ENCODE measurements at regions not wholly inside any gene's neighbourhood (a gene's known extent, or its start where the extent isn't known, plus 50 kb on each side); places are given as distances from the start of the nearest gene placed in this dataset.
"Not testable (repeated sequence)": the region's sequence is repeated elsewhere in the genome, so short reads cannot be mapped to it uniquely, and the experiment has no call there.

DNA sequence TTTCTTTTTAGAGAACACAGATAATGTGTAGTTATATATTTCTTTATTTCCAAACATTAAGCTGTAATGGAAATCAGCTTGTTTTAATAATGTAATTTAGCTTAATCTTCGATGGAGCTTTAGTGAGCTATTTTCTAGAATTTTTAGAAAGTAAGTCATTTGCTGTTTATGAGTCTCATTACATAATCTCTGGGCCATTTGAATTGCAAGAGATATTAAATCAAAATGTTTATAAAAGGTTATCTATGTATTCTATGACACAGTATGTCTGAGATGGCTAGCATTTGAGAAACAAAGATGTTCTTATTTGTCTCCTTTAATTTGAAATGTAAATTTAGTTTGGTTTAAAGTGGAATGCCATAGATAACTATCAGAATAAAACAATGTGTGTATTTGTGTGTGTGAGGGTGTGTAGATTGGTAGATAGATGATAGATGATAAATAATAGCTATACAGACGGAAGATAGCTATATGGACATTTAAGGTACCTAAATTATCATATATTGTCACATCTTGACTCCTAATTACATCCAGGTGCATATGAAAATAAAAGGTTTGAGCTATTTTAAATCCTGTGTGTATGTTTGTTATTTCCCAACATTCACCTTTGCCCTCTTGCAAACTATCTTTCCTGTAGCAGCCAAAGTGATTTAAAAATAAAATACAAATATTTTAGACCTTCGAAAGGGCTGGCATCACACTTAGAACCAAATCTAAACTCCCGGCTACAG lies 478.0 kb upstream of the KLF6 start:
- no peak for DNase-seq (ENCODE audit: low spot score)

DNA sequence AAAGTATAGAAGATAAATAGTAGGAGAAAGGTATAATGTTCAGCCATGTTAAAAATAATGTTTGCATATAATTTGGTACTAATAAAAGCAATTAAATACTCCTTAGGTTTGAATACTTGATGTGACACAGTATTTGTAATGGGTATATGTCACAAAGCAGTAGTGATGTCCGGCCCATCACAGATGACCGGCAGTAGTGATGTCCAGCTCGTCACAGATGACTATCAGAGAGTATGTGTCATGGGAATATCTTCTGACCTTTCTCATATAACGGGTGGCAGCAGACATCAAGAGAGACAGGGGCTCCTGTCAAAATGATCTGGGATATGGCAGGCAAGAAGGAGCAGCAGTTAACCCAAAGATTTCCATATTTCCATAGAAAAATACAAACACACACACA lies 477.4 kb upstream of the KLF6 start:
- peak; percentile 34 for DNase-seq (ENCODE audit: low spot score)

DNA sequence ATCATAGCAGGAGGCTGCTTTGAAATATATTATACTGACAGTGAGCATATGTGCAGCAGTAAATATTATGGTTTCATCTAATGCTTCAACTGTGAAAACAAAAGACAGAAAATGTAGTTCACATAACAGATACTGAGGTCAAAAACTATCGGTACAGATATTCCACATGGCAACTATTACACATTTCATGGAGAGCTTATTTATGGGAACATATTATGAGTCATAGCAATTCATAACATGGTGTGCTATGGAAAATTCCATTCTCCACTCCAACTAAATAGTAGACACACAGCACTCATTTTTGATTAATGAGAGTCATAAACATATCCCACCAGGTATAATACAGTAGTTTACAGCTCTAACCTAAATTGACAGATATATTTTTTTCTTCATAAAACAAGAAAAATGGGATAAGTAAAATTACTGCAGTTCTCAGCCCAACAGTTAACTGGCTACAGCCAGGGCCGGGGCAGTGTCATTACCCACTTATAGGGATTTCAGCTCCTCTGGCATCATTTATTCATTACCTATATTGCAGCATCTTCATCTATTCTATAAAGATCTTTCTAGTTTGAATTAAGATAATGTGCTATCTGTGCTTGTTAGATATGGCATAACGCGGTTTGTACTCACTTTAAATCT lies 475.6 kb upstream of the KLF6 start:
- DNase-seq (ENCODE audit: low spot score), result peak; percentile 35

GRCh38 chr10:4257939-4258465 lies 473.0 kb upstream of the KLF6 start:
- no peak for DNase-seq (ENCODE audit: low spot score)

DNA sequence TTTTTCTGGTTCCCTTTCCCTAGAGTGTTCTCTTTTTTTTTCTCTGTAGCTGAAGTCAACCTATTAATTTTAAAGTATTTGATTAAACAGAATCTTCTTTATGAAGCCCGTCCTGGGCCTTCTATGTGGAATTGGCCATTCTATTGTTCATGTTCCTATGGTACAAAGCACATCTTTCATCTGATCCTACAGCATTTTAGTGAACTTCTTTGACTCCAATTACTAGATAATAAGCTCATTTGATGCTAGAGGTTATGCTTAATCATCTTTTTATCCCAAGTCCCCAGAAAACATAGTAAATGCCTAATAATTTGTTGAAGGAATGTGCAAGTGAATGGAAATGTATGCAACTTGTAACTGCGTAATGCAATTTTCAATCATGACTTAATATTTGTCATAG lies 472.0 kb upstream of the KLF6 start:
- DNase-seq (ENCODE audit: low spot score), result no peak

- no peak for DNase-seq (ENCODE audit: low spot score)
These were observed 470.7 kb upstream of the KLF6 start for GRCh38 chr10:4255751-4256150.

GRCh38 chr10:4254101-4254994 lies 469.3 kb upstream of the KLF6 start:
- DNase-seq (ENCODE audit: low spot score), result no peak

DNA sequence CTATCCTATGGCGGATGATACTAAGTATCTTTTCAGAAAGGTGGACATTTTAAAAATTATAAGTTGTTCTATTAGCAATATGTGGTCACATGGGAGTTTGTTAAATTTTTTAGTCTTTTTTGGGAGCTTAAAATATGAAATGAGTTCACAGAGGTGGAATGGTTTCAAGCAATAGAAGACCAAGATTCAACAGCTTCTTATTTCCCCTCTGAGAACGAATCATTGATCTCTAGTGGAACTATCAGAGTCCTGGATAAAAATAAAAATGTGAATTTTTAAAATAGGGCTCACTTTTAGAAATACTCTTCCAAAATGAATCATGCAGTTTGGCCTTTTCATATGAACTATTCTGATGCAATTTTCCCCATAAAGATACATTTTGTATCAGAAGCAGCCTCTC lies 467.7 kb upstream of the KLF6 start:
- no peak for DNase-seq (ENCODE audit: low spot score)

DNA sequence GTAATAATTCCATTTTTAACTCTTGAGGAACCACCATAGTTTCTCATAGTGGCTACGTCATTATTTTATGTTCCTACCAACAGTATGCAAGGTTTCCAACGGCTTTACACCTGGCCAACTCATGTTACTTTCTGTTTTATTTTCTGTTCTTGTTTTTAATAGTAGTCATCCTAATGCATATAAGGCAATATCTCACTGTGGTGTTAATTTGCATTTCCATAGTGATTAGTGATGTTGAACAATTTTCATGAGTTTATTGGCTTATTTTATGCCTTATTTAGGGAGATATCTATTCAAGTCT lies 465.5 kb upstream of the KLF6 start:
- no peak for DNase-seq (ENCODE audit: low spot score)

- no peak for DNase-seq (ENCODE audit: low spot score)
These were observed 465.0 kb upstream of the KLF6 start for GRCh38 chr10:4249841-4250586.

- no peak for DNase-seq (ENCODE audit: low spot score)
These were observed 462.4 kb upstream of the KLF6 start for GRCh38 chr10:4247379-4247778.

DNA sequence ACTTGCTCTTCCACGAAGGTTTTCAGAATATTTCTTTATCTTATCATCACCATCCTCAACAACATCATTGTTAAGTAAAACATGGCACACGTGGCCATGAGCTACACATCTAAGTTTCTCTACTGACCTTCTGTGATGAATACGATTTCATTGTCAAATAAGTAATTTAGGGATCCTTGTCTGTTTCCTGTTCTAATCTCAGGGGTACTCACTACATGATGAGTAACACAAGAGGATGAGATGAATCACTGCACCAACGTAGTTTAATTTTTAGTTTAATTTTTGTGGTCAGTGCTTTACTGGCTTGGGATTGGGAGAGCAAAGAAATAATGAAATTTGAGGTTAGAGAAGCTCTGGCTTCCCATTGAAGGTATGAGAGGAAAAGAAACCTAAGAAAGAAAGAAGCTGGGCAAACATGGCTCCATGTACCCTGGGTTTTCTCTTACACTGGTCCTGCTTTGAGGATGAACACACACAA lies 461.9 kb upstream of the KLF6 start:
- peak; percentile 74 for DNase-seq (ENCODE audit: low spot score)

DNA sequence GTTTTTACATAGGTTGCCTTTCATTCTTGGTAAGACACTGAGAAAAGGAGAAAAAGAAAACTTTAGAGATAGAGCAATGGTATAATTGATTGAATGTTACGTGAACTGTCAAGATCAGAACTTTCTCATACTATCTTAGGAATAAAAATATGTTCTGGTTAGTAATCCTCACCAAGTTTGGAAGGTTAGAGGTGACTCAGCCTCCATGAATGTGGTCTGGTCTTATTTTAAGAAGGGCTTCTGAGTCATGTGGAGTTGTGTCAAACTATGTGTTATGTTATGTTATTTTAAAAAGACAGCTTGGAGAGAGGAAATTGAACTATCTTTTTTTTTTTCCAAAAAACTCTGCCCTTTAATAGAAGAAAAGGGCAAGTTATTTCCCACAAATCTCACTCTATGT lies 458.6 kb upstream of the KLF6 start:
- DNase-seq (ENCODE audit: low spot score), result peak; percentile 92

GRCh38 chr10:4243169-4243568 lies 458.2 kb upstream of the KLF6 start:
- DNase-seq (ENCODE audit: low spot score), result no peak

- DNase-seq (ENCODE audit: low spot score), result peak; percentile 56
These were observed 457.6 kb upstream of the KLF6 start for GRCh38 chr10:4242561-4243035.

- DNase-seq (ENCODE audit: low spot score), result no peak
These were observed 456.8 kb upstream of the KLF6 start for GRCh38 chr10:4241724-4242345.

DNA sequence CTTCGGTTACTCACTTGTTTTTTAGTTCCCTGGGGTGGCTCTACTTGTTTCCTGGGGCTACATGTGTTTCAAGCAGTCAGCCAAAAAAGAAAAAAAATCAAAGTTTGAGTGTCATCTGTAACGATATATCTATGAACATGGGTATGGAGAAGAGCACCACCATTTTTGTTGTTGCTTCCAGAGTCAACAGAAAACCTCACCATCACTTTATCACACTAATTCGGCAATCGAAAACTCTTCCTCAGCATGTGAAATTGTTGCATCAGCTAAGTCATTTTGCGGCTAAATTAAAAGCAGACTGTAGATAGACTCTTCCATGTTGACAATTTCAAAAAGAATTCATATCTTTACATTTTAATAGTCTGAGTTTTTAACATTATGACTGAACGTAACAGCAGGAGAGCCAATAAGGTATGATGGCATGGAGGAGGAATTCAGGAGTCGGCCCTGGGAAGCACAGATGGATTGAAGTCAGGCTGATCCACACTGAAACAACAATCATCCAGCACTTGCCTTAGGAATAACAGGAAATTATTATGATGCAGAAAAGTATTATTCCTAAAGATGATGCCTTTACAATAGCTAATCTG lies 455.7 kb upstream of the KLF6 start:
- no peak for DNase-seq (ENCODE audit: low spot score)

DNA sequence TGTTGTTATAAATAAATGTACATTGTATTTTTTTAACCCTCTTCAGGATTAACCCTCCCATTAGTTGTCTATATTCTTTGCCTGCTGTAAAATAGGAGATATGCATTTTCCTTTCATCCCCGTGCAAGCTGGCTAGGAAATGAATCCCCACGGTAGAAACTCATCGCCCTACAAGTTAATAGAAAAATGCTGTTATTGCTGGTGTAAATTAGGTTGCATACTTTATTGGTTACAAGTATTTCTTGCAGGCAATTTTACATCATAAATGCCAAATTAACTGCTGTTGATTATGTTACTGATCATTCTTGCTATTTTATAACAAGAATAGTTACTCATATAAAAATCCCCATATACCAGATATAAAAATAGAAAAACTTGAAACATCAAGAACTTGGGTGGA lies 454.2 kb upstream of the KLF6 start:
- no peak for DNase-seq (ENCODE audit: low spot score)

- not testable (repeated sequence) for DNase-seq (ENCODE audit: low spot score)
These were observed 451.9 kb upstream of the KLF6 start for GRCh38 chr10:4236905-4237304.

DNA sequence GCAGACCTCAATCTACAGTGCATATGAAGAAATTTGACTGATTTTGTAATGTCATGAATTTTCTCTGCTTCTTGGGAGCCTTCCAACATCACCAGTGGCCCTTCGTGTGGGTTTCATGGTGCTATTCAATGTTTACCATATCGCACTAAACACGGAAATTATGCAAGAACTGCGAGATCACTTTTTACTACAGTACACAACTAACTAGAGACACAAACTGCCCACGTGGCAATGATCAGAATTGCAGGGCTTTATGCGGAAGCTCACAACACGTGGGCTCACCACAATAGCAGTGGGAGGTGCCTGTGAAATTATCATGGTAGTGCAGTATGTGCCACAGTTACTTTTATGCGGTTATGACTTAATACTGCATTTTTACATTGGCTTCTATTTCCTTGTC lies 449.7 kb upstream of the KLF6 start:
- peak; percentile 31 for DNase-seq (ENCODE audit: low spot score)

DNA sequence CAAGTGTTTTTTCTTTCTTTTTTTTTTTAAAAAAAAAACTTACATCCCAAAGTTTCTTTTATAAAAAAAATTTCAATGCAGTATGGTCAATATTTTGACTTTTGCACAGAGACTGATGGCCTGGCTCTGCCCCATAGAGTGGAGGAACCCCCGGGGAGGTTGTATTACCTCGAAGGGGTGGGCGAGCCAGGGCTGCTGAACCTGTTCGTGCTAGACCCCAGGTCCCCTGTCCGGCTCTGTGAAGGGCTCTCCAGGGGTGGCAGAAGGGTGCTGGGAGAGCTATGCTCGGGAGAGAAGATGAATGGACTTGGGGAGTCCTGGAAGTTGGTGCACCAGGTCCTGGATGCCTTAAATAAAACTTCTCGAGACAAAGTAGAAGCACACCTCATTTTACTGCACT lies 446.4 kb upstream of the KLF6 start:
- no peak for DNase-seq (ENCODE audit: low spot score)

All from RKO (cell line).